ENCODE measurements at regions not wholly inside any gene's neighbourhood (a gene's known extent, or its start where the extent isn't known, plus 50 kb on each side); places are given as distances from the start of the nearest gene placed in this dataset.

DNA sequence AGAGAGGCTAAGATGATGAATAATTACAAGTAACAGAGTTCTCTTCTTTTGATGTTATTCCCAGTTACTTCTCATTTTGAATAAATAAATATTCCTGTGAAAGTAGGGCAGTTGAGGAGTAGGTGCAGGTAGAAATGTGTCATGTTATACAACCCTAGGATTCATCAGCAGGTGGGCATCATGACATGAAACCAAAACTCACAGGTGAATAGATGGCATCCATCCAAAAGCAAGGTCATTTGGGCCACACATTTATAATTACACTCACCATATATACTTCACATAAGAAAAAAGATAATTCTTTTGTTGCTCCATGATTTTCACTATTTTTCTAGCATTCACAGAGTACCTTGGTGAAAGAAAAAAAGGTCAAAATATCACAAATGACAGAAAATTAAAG, 273.6 kb downstream of the ZBBX start:
- Histone ChIP-seq H3K4me1 (ENCODE audit: control insufficient read depth, extremely low read depth, insufficient read depth, low read length) (no peaks in the 10 kb centered on the region), H3K9ac (ENCODE audit: insufficient read depth, low read length) (no peak overlapping the region), H3K79me2 (ENCODE audit: control insufficient read depth, insufficient read depth, low read length) (no peaks in the 10 kb centered on the region), H3K4me2 (ENCODE audit: extremely low read depth, insufficient read depth, low read length) (no peak overlapping the region), H3K27me3 (ENCODE audit: control insufficient read depth, insufficient read depth, low read length) (no peaks in the 10 kb centered on the region), H3K4me3 (replicated peaks in 1 of 4; ENCODE audit: control extremely low read depth in 1 of 4, insufficient read depth in 1 of 4, low read depth in 3 of 4, low read length in 4 of 4) (no peak overlapping the region), H3K9me3 (ENCODE audit: control insufficient read depth, insufficient read depth, low read depth, low read length) (no peaks in the 10 kb centered on the region), H3K27ac (ENCODE audit: insufficient read depth, low read length) (no peak overlapping the region), H2AFZ (ENCODE audit: low read length) (no peak overlapping the region), H3K36me3 (ENCODE audit: control insufficient read depth, insufficient read depth, low read length) (no peaks in the 10 kb centered on the region), H4K20me1 (ENCODE audit: control insufficient read depth, extremely low read depth, insufficient read depth, low read length) (no peaks in the 10 kb centered on the region)
- TF ChIP-seq EZH2 (IDR thresholded peaks at IDR 0.05; ENCODE audit: low read length, missing control alignments), result no peak
- TF ChIP-seq, protein P1, sequence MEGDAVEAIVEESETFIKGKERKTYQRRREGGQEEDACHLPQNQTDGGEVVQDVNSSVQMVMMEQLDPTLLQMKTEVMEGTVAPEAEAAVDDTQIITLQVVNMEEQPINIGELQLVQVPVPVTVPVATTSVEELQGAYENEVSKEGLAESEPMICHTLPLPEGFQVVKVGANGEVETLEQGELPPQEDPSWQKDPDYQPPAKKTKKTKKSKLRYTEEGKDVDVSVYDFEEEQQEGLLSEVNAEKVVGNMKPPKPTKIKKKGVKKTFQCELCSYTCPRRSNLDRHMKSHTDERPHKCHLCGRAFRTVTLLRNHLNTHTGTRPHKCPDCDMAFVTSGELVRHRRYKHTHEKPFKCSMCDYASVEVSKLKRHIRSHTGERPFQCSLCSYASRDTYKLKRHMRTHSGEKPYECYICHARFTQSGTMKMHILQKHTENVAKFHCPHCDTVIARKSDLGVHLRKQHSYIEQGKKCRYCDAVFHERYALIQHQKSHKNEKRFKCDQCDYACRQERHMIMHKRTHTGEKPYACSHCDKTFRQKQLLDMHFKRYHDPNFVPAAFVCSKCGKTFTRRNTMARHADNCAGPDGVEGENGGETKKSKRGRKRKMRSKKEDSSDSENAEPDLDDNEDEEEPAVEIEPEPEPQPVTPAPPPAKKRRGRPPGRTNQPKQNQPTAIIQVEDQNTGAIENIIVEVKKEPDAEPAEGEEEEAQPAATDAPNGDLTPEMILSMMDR (conservative IDR thresholded peaks at IDR 0.05 in 1 of 2, IDR thresholded peaks at IDR 0.05 in 1 of 2; ENCODE audit: low read depth in 1 of 2, low read length in 2 of 2), result no peak
- no peak for DNase-seq (ENCODE audit: low read depth in 2 of 2)

DNA sequence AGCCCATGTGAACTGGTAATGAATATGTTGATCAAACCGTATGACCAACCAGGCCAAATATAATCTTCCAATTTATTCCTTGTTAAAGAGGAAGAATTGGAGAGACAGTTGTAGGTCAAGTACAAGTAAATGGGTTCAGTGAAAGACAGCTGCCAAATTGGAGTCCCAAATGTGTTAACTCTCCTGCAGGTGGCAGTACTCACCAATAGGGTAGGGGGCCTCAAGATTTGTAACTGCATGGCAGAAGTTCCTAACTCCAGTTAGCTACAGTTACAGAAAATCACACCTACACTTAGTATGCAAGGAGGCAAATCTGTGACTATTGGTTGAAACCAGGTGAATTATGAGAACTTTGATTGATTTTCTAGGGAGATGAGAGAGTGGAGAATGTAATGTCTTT, 278.0 kb downstream of the ZBBX start:
- Histone ChIP-seq H3K27me3 (ENCODE audit: control insufficient read depth, insufficient read depth, low read length) (no peaks in the 10 kb centered on the region), H3K27ac (ENCODE audit: insufficient read depth, low read length) (no peak overlapping the region), H3K4me3 (replicated peaks in 1 of 4; ENCODE audit: control extremely low read depth in 1 of 4, insufficient read depth in 1 of 4, low read depth in 3 of 4, low read length in 4 of 4) (no peak overlapping the region), H4K20me1 (ENCODE audit: control insufficient read depth, extremely low read depth, insufficient read depth, low read length) (no peaks in the 10 kb centered on the region), H3K4me1 (ENCODE audit: control insufficient read depth, extremely low read depth, insufficient read depth, low read length) (no peaks in the 10 kb centered on the region), H3K9me3 (ENCODE audit: control insufficient read depth, insufficient read depth, low read depth, low read length) (no peaks in the 10 kb centered on the region), H3K9ac (ENCODE audit: insufficient read depth, low read length) (no peak overlapping the region), H3K4me2 (ENCODE audit: extremely low read depth, insufficient read depth, low read length) (no peak overlapping the region), H2AFZ (ENCODE audit: low read length) (no peak overlapping the region), H3K36me3 (ENCODE audit: control insufficient read depth, insufficient read depth, low read length) (no peaks in the 10 kb centered on the region), H3K79me2 (ENCODE audit: control insufficient read depth, insufficient read depth, low read length) (no peaks in the 10 kb centered on the region)
- TF ChIP-seq, protein P1 (conservative IDR thresholded peaks at IDR 0.05 in 1 of 2, IDR thresholded peaks at IDR 0.05 in 1 of 2; ENCODE audit: low read depth in 1 of 2, low read length in 2 of 2), result no peak
- no peak for TF ChIP-seq EZH2 (IDR thresholded peaks at IDR 0.05; ENCODE audit: low read length, missing control alignments)
- no peak for DNase-seq (ENCODE audit: low read depth in 2 of 2)

DNA sequence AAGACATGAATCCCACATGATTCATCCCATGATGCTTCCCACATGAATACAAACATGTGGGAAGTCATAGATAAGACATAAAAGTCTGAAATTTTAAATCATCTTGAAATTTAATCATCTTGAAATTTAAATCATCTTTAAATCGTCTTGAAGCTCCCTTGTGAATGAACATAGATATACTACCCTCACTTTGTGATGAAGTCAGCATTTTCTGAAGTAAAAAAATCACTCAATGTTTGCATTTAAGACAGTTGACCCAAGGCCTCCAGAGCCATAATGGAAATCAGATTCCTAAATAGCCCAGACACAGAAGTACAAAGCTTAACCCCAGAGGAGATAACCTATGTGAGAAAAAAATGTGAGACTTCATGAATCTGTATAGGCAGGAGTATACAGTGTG, 279.4 kb downstream of the ZBBX start:
- Histone ChIP-seq H3K4me2 (ENCODE audit: extremely low read depth, insufficient read depth, low read length) (no peak overlapping the region), H3K9me3 (ENCODE audit: control insufficient read depth, insufficient read depth, low read depth, low read length) (no peaks in the 10 kb centered on the region), H3K79me2 (ENCODE audit: control insufficient read depth, insufficient read depth, low read length) (no peaks in the 10 kb centered on the region), H3K4me3 (replicated peaks in 1 of 4; ENCODE audit: control extremely low read depth in 1 of 4, insufficient read depth in 1 of 4, low read depth in 3 of 4, low read length in 4 of 4) (no peak overlapping the region), H2AFZ (ENCODE audit: low read length) (no peak overlapping the region), H3K27ac (ENCODE audit: insufficient read depth, low read length) (no peak overlapping the region), H3K36me3 (ENCODE audit: control insufficient read depth, insufficient read depth, low read length) (no peaks in the 10 kb centered on the region), H3K4me1 (ENCODE audit: control insufficient read depth, extremely low read depth, insufficient read depth, low read length) (no peaks in the 10 kb centered on the region), H4K20me1 (ENCODE audit: control insufficient read depth, extremely low read depth, insufficient read depth, low read length) (no peaks in the 10 kb centered on the region), H3K9ac (ENCODE audit: insufficient read depth, low read length) (no peak overlapping the region), H3K27me3 (ENCODE audit: control insufficient read depth, insufficient read depth, low read length) (no peaks in the 10 kb centered on the region)
- no peak for DNase-seq (ENCODE audit: low read depth in 2 of 2)
- TF ChIP-seq, protein P1 (conservative IDR thresholded peaks at IDR 0.05 in 1 of 2, IDR thresholded peaks at IDR 0.05 in 1 of 2; ENCODE audit: low read depth in 1 of 2, low read length in 2 of 2), result no peak
- no peak for TF ChIP-seq EZH2 (IDR thresholded peaks at IDR 0.05; ENCODE audit: low read length, missing control alignments)
